Pulmonary artery endothelial cell (primary cell): ENCODE measurements at regions not wholly inside any gene's neighbourhood (a gene's known extent, or its start where the extent isn't known, plus 50 kb on each side); places are given as distances from the start of the nearest gene placed in this dataset.

ENCODE experiments used
- DNase-seq: peaks from one replicate; pipeline ENCODE4 v3.0.0-alpha.2; 2011; ENCODE audit warnings: low read depth, low spot score

DNA sequence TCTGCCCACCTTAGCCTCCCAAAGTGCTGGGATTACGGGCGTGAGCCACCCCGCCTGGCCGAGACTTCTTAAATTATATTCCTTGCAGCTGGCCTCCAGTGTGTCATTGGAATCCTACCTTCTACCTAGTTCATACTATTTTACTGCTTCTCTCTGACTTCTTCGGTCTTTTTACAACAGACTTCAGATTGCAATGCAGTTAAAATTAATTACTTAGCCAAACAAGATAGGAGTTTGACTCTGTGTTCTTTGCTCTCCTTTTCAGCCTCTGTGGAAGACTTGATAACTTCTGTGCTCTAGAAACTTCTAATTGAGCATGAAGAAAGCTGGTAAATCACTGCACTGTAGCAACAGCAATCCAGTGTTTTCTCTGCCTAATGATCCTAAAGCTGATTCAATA, 199.5 kb downstream of the GASK1B start:
- no peak for DNase-seq

DNA sequence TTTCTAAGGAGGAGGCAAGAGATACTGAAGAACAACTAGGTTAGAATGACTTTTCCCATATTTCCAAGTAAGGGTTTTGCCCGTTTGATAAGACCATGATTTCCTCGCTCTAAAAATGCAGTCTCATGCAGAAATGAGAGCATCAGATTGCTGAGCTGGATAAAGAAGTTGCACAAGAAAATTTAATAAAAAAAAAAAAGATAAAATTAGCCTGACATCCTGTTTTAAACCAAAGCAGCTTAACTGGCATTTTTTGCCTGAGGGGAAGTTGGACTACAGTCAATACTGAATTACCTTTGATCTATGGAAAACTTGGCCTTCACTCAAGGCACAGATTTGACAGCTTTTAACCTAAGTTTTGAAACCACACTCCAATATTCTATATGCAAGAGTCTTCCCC, 208.4 kb downstream of the GASK1B start:
- no peak for DNase-seq

DNA sequence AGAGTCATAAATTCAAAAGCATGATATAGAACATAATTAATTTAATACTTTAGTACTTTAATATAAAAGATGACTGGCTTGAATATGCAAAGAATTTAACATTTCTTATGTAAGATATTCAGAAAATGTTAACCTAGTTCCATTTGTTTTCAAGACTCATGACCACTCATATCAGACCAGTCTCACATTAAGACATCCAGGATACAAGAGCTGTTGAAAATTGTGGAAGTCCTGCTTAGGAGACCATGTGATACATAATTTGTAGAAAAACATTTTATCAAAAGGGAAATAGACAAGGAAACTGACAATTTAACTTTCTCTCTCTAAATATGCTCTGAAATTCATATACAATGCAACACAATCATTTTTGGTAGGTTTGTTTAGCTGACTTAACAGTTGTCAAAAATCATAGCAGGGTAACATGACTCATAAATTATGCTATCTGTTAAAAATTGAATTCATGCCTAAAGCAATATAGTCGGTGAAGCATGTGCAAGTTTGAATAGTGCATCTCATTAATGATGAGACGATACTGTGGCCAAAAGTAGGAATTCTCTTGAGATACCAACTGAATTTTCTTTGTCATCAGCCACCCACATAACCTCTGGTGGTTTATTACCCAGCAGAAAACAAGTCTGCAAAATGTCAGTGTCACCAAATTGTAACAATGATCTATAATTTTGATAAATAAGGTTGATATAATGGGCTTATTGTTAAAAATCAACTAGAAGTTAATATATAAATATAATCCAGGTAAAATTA, 211.4 kb downstream of the GASK1B start:
- DNase-seq = no peak

DNA sequence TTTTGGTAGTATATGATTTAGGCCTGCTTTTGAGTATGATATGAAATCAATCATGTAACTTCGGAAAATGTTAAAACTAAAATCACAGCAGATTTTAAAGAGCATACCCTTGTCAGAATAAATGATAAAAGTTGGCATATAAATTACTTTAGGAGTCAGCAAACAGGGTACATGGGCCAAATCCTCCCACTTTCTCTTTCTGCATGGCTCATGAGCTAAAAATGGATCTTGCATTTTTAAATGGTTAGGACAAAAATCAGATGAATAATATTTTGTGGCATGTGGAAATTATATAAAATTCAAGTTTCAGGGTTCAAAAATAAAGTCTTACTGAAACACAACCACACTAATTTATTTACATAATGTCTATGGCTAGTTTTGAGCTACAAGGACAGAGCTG, 214.9 kb downstream of the GASK1B start:
- DNase-seq = no peak

DNA sequence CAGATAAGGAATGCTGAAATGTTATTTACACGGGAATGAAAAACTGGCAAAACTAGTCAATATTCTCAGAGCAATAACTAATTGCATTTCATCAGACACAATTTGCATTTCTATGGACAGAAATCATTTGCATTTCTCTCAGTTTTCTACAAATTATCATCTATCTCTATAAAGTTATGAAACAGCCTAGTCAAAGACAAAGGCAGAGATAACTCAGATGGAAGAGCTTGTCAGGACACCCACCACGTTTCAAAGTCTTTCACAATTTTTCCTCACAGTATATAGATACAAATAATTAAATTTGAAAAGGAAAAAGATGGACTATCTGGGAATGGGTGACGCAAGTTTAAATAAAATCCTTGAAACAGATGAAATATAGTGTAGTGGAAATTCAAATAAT, 230.8 kb downstream of the GASK1B start:
- no peak for DNase-seq

DNA sequence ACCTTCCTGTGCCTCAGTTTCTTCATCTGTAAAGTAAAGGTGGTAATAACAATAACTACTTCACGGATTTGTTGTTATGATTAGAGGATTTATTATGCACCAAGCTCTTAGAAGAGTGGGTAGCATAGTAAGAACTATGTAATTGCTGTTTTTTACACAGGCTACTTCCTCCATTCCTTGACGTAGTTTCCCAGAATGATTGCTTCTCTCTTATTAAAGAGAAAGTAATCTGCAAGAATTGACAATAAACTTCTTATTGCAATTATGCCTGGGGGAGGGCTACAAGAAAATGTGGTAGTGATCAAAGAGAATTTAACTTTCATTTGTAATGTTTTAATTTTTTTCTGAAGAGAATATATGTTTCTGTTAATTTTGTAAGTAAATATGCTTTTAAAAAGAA, 238.7 kb downstream of the GASK1B start:
- DNase-seq = no peak

DNA sequence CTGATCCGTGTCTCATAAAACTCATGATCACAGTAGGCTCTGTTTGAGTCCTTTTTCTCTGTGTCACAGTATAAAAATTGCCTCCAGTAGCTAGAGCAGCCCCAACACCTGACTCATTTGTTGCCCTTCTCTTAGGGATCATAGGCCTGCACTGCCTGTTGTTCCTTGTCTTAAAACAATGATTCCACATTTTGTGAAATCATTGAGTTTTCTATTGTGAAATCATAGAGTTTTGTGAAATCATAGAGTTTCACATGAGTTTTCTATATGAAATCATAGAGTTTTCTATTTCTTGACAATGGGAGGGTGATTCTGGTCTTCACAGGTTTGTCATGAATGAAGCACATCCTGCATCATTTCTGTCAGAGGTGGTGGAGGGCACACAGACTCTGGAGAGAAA, 239.9 kb downstream of the GASK1B start:
- DNase-seq = no peak

DNA sequence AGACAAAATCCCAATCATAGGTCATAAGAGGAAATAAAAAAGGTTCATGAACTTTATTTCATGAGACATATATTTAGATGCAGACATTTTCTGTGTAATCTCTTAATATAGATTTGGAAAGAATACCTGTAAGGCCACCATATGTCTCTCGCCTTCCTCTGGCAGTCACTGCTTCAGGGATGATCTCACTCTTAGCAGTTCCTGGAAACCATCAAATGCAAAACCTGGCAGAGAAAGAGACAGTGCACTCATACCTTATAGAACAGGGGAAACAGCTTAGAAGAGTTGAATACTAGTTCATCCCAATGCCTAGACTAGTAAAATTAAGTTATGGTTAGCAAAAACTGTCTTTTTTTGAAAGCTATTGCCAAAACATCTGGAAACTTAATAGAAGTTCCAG, 243.3 kb downstream of the GASK1B start:
- DNase-seq = no peak

DNA sequence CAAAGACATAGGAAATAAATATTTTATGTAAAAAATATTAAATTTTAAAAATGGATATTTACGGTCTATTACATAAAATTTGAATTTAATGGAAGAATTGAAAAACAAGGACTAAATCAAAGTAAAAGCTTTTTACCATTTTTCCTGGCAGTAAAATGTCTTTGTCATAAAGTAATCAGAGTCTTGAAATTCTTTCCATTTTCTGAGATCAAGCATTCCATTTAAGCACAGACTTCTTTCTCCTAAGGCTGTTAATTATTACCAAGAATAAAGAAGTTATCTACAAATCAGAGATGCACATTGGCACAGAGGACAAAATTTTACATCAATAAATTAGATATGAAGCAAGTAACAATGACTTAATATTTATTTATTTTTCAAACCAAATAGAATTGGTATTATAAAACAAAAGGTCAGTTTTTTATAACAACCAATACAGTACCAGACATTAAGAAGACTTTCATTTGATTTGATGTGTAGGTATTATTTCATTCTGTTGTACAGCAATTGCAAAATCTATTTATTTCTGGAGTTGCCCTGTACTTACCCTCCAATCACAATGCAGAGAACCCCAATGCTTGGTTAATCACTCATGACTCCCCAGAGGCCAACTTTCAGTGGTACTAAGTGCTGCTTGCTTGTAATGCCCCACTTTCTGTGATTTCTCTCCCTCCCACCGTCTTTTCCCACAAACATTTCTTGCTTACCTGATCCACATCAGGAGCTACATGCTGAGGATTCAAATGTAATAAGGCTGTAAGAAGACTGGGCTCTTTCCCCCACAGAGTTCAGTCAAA, 254.6 kb downstream of the GASK1B start:
- no peak for DNase-seq

DNA sequence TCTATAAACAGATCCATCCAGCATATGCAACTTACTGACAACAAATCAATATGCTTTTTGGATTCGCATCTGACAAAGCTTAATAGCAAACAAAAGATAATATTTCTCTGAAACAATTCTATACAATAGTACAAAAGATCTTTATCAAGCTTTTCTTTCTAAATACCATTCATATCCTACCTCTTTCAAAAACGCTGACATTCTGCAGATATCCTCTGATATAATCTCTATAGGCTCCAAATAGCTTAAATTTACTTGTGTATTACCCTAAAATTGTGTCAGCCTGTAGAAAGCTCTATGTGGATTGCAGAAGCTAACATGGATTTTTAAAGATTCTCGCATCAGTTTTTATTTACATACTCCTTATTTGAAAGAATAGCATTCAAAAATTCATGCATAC, 260.6 kb downstream of the GASK1B start:
- DNase-seq = no peak

DNA sequence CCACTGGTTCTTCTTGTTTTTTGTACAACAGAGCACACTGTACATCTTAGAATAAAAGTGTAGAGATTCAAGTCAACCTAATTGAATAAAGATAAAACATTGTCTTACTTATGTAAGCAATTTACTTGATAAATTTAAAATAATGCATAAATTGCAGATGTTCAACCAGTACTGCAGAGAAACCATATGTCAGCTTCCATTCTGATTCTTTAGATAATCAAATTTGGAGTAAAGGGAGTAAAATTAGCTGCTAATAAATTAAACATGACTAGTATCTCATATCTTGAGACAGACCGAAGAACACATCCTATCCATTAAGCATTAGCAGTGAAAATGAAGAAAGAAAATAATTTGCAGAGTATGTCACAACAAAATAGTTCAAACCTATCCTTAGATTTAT, 261.2 kb downstream of the GASK1B start:
- no peak for DNase-seq

DNA sequence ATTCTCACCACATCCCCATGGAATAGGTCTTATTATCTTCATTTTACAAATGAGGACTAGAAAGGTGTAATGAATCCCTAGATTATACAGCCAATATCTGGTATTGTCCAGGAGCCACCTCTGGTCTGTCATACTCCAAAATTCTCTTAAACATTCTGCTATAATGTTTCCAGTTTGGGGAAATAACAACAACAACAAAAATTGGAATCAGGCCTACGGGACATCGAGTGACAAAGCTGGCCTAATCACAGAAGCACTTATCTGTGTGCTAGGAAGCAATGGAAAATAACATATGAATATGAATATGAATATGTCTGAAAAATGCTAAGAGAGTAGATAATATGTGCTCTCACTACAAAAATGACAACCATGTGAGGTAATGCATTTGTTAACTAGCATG, 264.1 kb downstream of the GASK1B start:
- DNase-seq = no peak

DNA sequence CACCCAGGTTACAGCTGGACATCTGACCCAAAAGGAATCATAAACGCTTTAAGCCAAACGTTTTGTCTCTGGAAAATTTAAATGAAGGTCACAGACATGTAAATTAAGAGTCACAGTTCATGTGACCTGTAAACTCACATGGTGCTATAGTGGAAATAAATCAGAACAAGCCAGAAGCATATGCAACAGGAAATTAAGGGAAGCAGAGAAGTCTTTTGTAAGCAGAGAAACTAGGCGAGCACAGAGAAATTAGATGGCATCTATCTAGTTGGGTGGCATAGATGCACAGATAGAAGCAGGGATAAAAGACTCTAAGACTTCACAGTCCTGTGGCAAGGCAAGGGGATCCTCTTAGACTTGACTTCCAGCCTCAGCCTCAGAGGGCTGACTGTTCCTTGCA, 264.8 kb downstream of the GASK1B start:
- no peak for DNase-seq

DNA sequence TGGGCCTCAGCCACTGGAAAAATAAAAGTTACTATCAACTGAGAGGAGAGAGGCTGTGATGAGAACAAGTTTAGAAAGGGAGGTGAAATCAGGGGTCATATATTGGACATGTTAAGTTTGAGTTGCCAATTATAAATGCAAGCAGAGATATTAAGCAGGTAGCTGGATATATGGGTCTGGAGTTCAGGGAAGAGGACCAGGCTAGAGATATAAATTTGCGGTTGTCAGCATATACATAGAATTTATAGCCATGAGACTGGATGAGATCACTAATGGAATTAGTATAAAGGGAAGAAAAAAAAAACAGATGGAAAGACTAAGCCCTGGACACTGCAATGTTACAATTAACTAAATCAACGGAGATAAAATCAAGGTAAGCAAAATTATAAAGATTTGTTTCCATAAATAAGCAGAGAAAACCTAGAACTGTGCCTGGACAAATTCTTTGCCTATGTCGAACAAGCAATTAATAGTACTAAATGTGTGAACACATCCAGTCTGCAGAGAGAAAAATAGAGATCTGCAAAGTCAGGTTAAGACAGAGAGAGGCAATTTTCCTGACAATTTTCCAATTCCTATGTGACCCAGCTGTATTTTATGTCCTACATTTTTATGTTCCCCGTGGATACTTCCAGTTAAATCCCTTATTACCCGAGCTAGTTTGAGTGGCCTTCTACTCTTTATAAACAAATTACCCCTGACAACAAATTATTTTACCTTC, 265.4 kb downstream of the GASK1B start:
- DNase-seq = no peak

DNA sequence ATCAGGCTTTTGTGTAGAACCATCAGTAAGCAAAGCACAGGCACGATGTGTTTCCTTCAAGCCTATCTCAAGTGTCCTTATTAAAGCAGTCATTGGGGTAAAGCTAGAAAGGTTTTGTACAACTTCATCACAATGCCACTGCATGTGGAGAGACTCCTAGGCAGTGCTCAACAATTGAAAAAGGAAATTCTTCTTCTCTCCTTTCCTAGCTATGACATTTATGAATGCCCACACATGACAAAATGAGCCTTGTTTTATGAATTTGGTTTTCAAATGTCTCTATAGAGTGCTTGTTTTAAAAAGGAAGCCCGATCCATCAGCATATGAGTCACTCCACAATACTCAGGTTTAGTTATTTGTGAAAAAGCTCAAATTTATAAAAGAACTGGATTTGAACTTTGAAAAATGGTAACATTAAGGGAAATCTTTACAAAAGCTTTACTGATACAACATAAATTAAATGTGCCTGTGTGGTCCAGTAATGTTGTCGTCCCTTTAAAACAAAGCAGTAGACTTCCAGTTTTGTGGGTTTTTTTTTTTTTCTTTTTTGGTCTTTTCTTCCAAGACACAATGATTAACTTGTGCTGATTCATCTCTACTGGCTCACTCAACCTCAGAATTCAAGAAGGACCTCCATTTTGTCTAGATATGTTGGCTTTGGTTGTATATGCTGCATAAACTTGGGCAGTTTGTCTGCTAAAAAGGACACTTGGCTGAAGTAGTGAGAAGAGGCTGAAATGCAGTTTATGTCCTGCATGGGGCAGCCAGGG, 273.8 kb downstream of the GASK1B start:
- no peak for DNase-seq

DNA sequence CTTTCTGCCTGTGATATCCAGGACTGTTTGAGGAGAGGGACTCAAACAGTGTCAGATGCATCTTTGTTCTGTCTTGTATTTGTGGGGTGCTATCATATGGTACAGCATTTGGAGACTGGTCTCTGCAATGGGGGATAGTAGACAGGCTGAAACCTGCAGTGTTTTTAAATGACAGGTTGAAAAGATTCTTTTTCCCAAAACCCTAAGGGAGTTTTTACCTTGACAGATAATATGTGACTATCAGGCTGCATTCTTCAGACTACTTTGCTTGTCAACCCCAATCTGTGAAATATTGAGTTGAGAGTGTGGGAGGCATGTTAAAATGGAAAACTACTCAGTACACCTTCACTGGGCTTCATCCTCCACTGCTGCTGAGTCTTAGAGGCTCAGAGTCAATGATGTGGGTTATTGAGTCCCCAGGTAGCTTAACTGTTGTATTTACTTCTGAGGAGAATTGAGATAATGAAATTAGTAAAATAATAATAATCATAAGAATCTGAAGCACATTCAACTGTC, 274.9 kb downstream of the GASK1B start:
- no peak for DNase-seq

DNA sequence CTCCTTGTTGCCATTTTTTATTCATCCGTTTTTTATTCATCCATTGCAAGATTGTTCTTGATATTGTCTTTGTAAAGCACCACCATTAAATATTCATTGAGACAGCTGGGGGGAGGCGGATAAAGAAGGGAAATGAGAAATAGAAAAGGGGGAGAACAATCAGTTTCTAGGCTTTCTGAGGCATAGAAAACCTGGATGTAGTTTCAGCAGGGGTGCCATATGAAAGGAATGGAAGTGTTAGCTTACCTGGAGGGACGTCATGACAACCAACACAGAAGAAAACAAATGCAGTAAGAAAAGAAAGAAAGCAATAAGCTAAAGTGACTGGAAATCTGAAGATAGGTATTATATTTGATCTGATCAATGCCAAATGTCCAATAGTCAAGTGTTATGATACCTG, 276.1 kb downstream of the GASK1B start:
- no peak for DNase-seq

DNA sequence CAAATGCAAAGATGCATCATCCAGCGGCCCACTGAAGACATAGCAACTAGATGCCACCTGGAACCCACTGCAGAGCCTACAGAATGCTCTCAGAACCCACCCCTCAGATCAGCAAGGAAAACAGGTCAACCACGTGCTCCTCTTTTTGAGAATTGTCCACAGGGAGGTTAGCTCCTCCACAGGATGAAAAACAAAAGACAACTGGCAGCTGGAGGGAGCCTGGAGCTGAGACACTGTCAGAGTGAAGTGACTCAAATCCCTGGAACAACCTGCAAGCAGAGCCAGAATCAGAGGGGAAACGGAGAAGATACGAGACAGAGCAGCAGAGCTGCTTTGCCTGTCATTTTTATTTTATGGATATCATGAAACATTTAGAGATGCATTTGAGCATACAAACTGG, 277.6 kb downstream of the GASK1B start:
- DNase-seq = no peak

DNA sequence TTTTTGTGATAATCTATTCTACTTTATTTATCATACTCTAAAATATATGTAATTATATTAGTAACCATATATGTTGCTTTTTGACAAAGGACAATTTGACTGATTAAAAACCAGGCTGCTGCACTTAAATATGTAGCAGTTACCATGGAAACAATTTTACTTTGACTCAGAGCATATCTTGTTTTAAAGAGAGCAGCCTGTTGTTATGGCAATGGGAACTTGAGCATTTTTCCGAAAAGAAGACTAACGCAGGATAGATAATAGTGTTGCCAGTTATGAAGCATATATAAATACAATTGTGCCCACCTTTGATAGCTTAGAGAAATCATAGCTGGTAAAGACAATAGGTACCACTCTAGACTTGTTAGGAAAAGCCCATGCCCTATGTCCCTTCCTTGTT, 283.0 kb downstream of the GASK1B start:
- DNase-seq = no peak

DNA sequence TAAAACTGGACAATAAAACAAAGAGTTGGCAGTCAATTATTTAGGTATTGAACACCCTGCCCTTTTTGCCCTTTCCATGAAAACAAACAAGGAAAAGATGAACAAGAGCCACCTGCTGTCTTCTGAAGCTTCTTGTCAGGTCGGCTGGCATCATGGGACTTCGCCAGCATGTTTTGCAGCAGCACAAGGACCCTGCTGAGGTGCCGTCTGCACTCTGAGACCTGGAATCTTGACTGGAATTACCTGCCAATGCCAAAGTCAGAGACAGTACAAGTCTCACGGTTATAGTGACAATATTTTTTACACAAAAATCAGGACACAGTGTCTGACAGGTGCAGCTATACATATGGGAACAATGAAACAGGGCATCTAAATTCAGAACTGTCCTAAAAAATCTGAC, 284.5 kb downstream of the GASK1B start:
- no peak for DNase-seq

DNA sequence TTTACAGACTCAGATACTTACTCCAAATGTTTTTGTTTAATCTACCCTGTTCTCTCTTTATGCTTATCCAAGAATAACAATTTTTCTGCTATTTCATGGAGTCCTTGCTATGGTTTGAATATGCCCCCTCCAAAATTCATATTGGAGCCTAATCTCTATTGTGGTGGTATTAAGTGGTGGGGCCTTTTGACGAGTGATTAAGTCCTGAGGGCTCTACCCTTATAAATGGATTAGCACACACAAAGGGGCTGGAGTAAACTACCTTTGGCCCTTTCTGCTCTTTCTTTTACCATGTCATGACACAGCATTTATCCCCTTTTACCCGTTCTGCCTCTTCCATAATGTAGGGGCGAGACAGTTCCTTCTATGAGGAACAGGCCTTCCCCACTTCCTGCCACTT, 285.5 kb downstream of the GASK1B start:
- DNase-seq = no peak

DNA sequence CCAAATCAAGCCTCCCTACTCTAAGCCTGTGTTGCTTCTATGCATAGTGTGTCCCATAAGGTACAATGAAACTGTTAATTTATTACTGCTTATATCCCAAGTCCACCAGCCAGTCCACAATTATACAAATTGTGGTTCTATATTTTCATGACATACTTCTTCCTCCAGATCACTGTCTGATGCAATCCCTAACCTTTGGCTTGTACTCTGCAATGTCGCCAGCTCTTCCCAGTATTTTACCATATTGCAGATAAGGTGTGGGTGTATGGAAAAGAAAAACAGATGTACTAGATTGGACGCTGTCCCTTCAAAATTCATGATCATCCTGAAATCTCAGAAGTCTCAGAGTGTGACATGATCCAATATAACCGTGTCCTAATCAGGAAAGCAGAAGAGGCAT, 286.2 kb downstream of the GASK1B start:
- DNase-seq = no peak
